WERI-Rb-1 (cell line): ENCODE measurements at regions not wholly inside any gene's neighbourhood (a gene's known extent, or its start where the extent isn't known, plus 50 kb on each side); places are given as distances from the start of the nearest gene placed in this dataset.

Experiments
- DNase-seq: peaks from one replicate; pipeline ENCODE4 v3.0.0-alpha.2; 2020
- H3K27ac ChIP-seq: fragments of 250-450 bp; sonication (Bioruptor Pico); 2 replicates; pipeline ENCODE4 v1.5.1; 2020; ENCODE audit warnings: mild to moderate bottlenecking, moderate library complexity
- H3K27me3 ChIP-seq: fragments of 250-450 bp; sonication (Bioruptor Pico); 2 replicates; pipeline ENCODE4 v1.5.1; 2021; ENCODE audit warnings: mild to moderate bottlenecking, low read depth, moderate library complexity; ENCODE audit not compliant: insufficient read depth, severe bottlenecking
- H3K36me3 ChIP-seq: fragments of 250-450 bp; sonication (Bioruptor Pico); 2 replicates; pipeline ENCODE4 v1.5.1; 2020; ENCODE audit warnings: mild to moderate bottlenecking, moderate library complexity
- H3K4me3 ChIP-seq: 2 replicates; pipeline ENCODE4 v1.5.1; 2011; ENCODE audit warnings: low read depth, mild to moderate bottlenecking, control low read depth, low read length
- H3K9me3 ChIP-seq: fragments of 250-450 bp; sonication (Bioruptor Pico); 2 replicates; pipeline ENCODE4 v1.5.1; 2021; ENCODE audit warnings: mild to moderate bottlenecking, moderate library complexity; ENCODE audit not compliant: severe bottlenecking
- CTCF ChIP-seq: IDR thresholded peaks from 2 replicates; pipeline ENCODE4 v1.5.1; 2011; ENCODE audit warnings: low read depth, mild to moderate bottlenecking, control low read depth, inconsistent platforms, low read length

- no peak for TF ChIP-seq CTCF
- no peak overlapping the region for H3K27ac ChIP-seq
- H3K9me3 ChIP-seq: no peaks in the 10 kb centered on the region
- H3K4me3 ChIP-seq: no peak overlapping the region
- DNase-seq: no peak
- no peaks in the 10 kb centered on the region for H3K27me3 ChIP-seq
- H3K36me3 ChIP-seq: no peaks in the 10 kb centered on the region
These were observed 500.2 kb upstream of the CDH6 start for GRCh38 chr5:30693326-30693725.

- Histone ChIP-seq H3K27me3 (no peaks in the 10 kb centered on the region), H3K9me3 (no peaks in the 10 kb centered on the region), H3K36me3 (no peaks in the 10 kb centered on the region), H3K27ac (no peak overlapping the region), H3K4me3 (no peak overlapping the region)
- TF ChIP-seq CTCF: no peak
- no peak for DNase-seq
These were observed 502.6 kb upstream of the CDH6 start for GRCh38 chr5:30690931-30691330.

- Histone ChIP-seq H3K36me3 (no peaks in the 10 kb centered on the region), H3K9me3 (no peaks in the 10 kb centered on the region), H3K27me3 (no peaks in the 10 kb centered on the region), H3K4me3 (no peak overlapping the region), H3K27ac (no peak overlapping the region)
- no peak for TF ChIP-seq CTCF
- no peak for DNase-seq
These were observed 506.0 kb upstream of the CDH6 start for GRCh38 chr5:30687461-30687860.

- Histone ChIP-seq H3K9me3 (no peaks in the 10 kb centered on the region), H3K27ac (no peak overlapping the region), H3K36me3 (no peaks in the 10 kb centered on the region), H3K27me3 (no peaks in the 10 kb centered on the region), H3K4me3 (no peak overlapping the region)
- no peak for TF ChIP-seq CTCF
- DNase-seq: no peak
These were observed 507.0 kb upstream of the CDH6 start for GRCh38 chr5:30686530-30686929.

- Histone ChIP-seq H3K9me3 (peaks cover 10% of the 10 kb centered on the region), H3K27ac (no peak overlapping the region), H3K4me3 (no peak overlapping the region), H3K36me3 (no peaks in the 10 kb centered on the region), H3K27me3 (no peaks in the 10 kb centered on the region)
- no peak for TF ChIP-seq CTCF
- DNase-seq: no peak
These were observed 517.2 kb upstream of the CDH6 start for GRCh38 chr5:30676223-30676840.

GRCh38 chr5:30667293-30667692 is 526.2 kb upstream of the CDH6 start:
- Histone ChIP-seq H3K36me3 (no peaks in the 10 kb centered on the region), H3K4me3 (no peak overlapping the region), H3K27me3 (no peaks in the 10 kb centered on the region), H3K9me3 (no peaks in the 10 kb centered on the region), H3K27ac (no peak overlapping the region)
- DNase-seq: no peak
- TF ChIP-seq CTCF: no peak
